GM21390 (cell line): ENCODE measurements at regions not wholly inside any gene's neighbourhood (a gene's known extent, or its start where the extent isn't known, plus 50 kb on each side); places are given as distances from the start of the nearest gene placed in this dataset.
"Not testable (repeated sequence)": the region's sequence is repeated elsewhere in the genome, so short reads cannot be mapped to it uniquely, and the experiment has no call there.

ENCODE experiments used
- ATAC-seq: cut with Tn5 transposase; IDR thresholded peaks from one replicate; pipeline ENCODE4 v1.9.1; 2021; ENCODE audit not compliant: unreplicated experiment

- no peak for ATAC-seq
These were observed 266.4 kb upstream of the TCERG1L start for GRCh38 chr10:131577786-131578471.

- ATAC-seq: no peak
These were observed 267.0 kb upstream of the TCERG1L start for GRCh38 chr10:131578472-131578970.

GRCh38 chr10:131579251-131580071, 267.9 kb upstream of the TCERG1L start:
- no peak for ATAC-seq

GRCh38 chr10:131580076-131580652, 268.6 kb upstream of the TCERG1L start:
- ATAC-seq: no peak

- no peak for ATAC-seq
These were observed 269.2 kb upstream of the TCERG1L start for GRCh38 chr10:131580674-131581073.

- ATAC-seq: not testable (repeated sequence)
These were observed 270.0 kb upstream of the TCERG1L start for GRCh38 chr10:131581547-131581946.

GRCh38 chr10:131584287-131584686, 272.8 kb upstream of the TCERG1L start:
- no peak for ATAC-seq

GRCh38 chr10:131585761-131586160, 274.2 kb upstream of the TCERG1L start:
- no peak for ATAC-seq

GRCh38 chr10:131586958-131587357, 275.4 kb upstream of the TCERG1L start:
- no peak for ATAC-seq

- no peak for ATAC-seq
These were observed 276.6 kb upstream of the TCERG1L start for GRCh38 chr10:131587976-131588680.

GRCh38 chr10:131588704-131589220, 277.2 kb upstream of the TCERG1L start:
- ATAC-seq: no peak

- ATAC-seq: no peak
These were observed 279.0 kb upstream of the TCERG1L start for GRCh38 chr10:131590567-131590966.

GRCh38 chr10:131591936-131592335, 280.4 kb upstream of the TCERG1L start:
- ATAC-seq: no peak

- no peak for ATAC-seq
These were observed 291.6 kb upstream of the PPP2R2D start for GRCh38 chr10:131609176-131609575.

GRCh38 chr10:131615150-131615549, 285.7 kb upstream of the PPP2R2D start:
- ATAC-seq: no peak

- ATAC-seq: no peak
These were observed 284.8 kb upstream of the PPP2R2D start for GRCh38 chr10:131616040-131616439.

- no peak for ATAC-seq
These were observed 283.5 kb upstream of the PPP2R2D start for GRCh38 chr10:131617113-131617858.

- ATAC-seq: no peak
These were observed 282.1 kb upstream of the PPP2R2D start for GRCh38 chr10:131618587-131619267.

GRCh38 chr10:131620314-131620713, 280.5 kb upstream of the PPP2R2D start:
- ATAC-seq: no peak

GRCh38 chr10:131620904-131621303, 279.9 kb upstream of the PPP2R2D start:
- no peak for ATAC-seq
